ENCODE measurements at regions not wholly inside any gene's neighbourhood (a gene's known extent, or its start where the extent isn't known, plus 50 kb on each side); places are given as distances from the start of the nearest gene placed in this dataset.

DNA sequence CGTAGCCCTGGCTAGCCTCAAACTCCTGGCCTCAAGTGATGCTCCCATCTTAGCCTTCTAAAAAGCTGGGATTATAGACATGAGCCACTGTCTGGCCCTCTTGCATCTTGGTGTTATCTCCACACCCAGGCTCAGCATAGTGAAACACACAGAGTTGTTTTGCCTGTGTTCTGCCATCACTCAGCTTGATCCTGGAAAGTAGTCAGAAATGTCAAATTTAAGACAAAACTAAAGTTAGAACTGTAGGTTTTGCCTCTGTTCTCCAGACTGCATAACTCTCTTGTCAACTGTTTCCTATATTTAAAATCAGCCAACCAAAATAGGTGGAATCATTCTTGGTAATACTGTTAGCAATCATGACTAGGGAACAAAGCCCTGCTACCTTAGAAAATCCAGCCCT lies 72.1 kb upstream of the GULP1 start:
- TF ChIP-seq CTCF (IDR thresholded peaks at IDR 0.05; ENCODE audit: insufficient read depth, low read length, poor library complexity, severe bottlenecking) (no peak), EZH2phosphoT487 (conservative IDR thresholded peaks at IDR 0.05; ENCODE audit: low read length) (no peak)
